NCI-H524 (cell line): ENCODE measurements at regions not wholly inside any gene's neighbourhood (a gene's known extent, or its start where the extent isn't known, plus 50 kb on each side); places are given as distances from the start of the nearest gene placed in this dataset.

Experiments
- DNase-seq, 2 experiments: peaks; one replicate each; lab custom pipeline; 2025; lab: John Stamatoyannopoulos, UW

GRCh38 chr7:116310141-116310540, 99.8 kb downstream of the TES start:
- no peak for DNase-seq

GRCh38 chr7:116311259-116311658, 100.9 kb downstream of the TES start:
- DNase-seq = no peak

- no peak for DNase-seq
Measured at GRCh38 chr7:116311816-116312471, 101.6 kb downstream of the TES start.

- no peak for DNase-seq
Measured at GRCh38 chr7:116315293-116315692, 105.0 kb downstream of the TES start.

- DNase-seq = no peak
Measured at GRCh38 chr7:116315803-116316202, 105.5 kb downstream of the TES start.

- no peak for DNase-seq
Measured at GRCh38 chr7:116316838-116317628, 106.7 kb downstream of the TES start.

GRCh38 chr7:116317907-116318306, 107.6 kb downstream of the TES start:
- DNase-seq = no peak

- DNase-seq = no peak
Measured at GRCh38 chr7:116322541-116322940, 112.2 kb downstream of the TES start.

GRCh38 chr7:116324582-116324981, 114.2 kb downstream of the TES start:
- DNase-seq = no peak

GRCh38 chr7:116325517-116325916, 115.2 kb downstream of the TES start:
- no peak for DNase-seq

- no peak for DNase-seq
Measured at GRCh38 chr7:116327135-116327534, 116.8 kb downstream of the TES start.

- DNase-seq = no peak
Measured at GRCh38 chr7:116327752-116328151, 117.4 kb downstream of the TES start.

- no peak for DNase-seq
Measured at GRCh38 chr7:116328161-116328560, 117.8 kb downstream of the TES start.

- DNase-seq = peak; percentile 33 to 49
Measured at GRCh38 chr7:116329686-116330503, 119.6 kb downstream of the TES start.

- no peak for DNase-seq
Measured at GRCh38 chr7:116331020-116331419, 120.7 kb downstream of the TES start.

- DNase-seq = no peak
Measured at GRCh38 chr7:116332766-116333165, 122.4 kb downstream of the TES start.

GRCh38 chr7:116334555-116334954, 124.2 kb downstream of the TES start:
- no peak for DNase-seq

GRCh38 chr7:116337018-116337417, 126.7 kb downstream of the TES start:
- DNase-seq = no peak

GRCh38 chr7:116337800-116338199, 127.5 kb downstream of the TES start:
- peak in 1 of 2 experiments; percentile 28 for DNase-seq

GRCh38 chr7:116339564-116339963, 129.2 kb downstream of the TES start:
- no peak for DNase-seq

GRCh38 chr7:116340201-116340847, 130.0 kb downstream of the TES start:
- no peak for DNase-seq
